ENCODE measurements at regions not wholly inside any gene's neighbourhood (a gene's known extent, or its start where the extent isn't known, plus 50 kb on each side); places are given as distances from the start of the nearest gene placed in this dataset.
"Not testable (repeated sequence)": the region's sequence is repeated elsewhere in the genome, so short reads cannot be mapped to it uniquely, and the experiment has no call there.

DNA sequence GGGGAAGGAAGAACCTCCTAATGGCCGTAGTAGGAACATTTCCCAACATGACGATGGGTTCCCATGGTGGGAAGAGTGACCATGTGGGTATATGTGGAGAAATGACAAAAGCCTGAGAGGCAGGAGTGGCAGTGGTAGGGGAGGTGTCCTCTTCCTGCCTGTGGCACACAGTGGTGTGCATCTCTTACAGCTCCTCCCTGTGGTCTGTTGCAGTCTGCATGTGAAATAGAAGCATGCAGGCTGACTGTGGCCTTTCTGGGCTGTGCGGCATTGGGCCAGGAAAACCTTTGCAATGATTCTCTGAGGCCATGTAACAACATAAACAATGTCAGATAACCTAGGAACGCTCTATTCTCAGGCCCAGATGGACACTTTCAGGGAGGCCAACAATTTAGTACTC lies 84.0 kb downstream of the LACC1 start:
- Histone ChIP-seq H3K4me1 (no peaks in the 10 kb centered on the region), H3K4me3 (no peak overlapping the region), H3K27me3 (no peaks in the 10 kb centered on the region), H3K36me3 (no peaks in the 10 kb centered on the region), H3K9me3 (no peaks in the 10 kb centered on the region), H3K27ac (no peak overlapping the region)
- 80% methylated on average over 4 of the region's 4 CpGs for WGBS
- no peak for TF ChIP-seq POLR2A (IDR thresholded peaks at IDR 0.05)
- TF ChIP-seq, protein P1, sequence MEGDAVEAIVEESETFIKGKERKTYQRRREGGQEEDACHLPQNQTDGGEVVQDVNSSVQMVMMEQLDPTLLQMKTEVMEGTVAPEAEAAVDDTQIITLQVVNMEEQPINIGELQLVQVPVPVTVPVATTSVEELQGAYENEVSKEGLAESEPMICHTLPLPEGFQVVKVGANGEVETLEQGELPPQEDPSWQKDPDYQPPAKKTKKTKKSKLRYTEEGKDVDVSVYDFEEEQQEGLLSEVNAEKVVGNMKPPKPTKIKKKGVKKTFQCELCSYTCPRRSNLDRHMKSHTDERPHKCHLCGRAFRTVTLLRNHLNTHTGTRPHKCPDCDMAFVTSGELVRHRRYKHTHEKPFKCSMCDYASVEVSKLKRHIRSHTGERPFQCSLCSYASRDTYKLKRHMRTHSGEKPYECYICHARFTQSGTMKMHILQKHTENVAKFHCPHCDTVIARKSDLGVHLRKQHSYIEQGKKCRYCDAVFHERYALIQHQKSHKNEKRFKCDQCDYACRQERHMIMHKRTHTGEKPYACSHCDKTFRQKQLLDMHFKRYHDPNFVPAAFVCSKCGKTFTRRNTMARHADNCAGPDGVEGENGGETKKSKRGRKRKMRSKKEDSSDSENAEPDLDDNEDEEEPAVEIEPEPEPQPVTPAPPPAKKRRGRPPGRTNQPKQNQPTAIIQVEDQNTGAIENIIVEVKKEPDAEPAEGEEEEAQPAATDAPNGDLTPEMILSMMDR (IDR thresholded peaks at IDR 0.05): no peak
- no peak for TF ChIP-seq EP300 (IDR thresholded peaks at IDR 0.05)
- TF ChIP-seq POLR2AphosphoS5 (IDR thresholded peaks at IDR 0.05): no peak
- no peak for DNase-seq (ENCODE audit: low spot score in 2 of 2)

DNA sequence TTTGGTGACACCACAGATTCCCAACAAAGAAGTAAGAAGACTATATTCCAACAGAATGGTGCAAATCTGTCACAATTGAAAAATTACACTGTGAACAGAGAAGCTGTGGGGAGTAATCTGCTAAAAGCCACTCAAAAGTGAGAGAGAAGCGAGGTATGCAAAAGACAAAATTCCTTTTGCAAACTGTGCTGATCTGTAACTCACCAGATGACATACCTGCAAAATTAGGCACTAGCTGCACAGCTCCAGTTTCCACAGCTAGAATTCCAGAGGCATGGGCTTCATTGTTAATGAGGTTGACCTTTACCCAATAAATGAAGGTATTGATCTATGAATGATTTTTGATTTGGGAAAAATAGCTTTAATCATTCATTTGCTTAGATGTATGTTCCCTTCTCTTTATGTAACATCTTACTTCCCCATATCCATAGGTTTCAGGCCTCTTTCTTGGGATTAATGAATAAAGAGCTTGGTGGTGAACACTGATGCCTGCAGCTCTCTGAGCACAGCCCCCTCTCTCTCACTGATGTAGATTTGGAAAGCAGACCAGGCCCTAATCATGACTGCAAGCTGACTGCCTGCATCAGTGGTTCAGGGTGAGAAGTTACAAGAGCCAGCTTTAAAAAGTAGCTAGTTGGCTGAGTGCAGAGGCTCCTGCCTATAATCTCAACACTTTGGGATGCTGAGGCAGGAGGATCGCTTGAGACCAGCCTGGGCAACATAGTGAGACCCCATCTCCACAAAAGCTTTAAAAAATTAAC lies 85.2 kb downstream of the LACC1 start:
- WGBS: 90% methylated on average over 2 of the region's 2 CpGs
- no peaks in the 10 kb centered on the region for H3K4me1 ChIP-seq
- H3K27ac ChIP-seq: no peak overlapping the region
- H3K36me3 ChIP-seq: no peaks in the 10 kb centered on the region
- H3K4me3 ChIP-seq: no peak overlapping the region
- H3K27me3 ChIP-seq: no peaks in the 10 kb centered on the region
- no peak for DNase-seq (ENCODE audit: low spot score in 2 of 2)
- no peak for TF ChIP-seq POLR2A (IDR thresholded peaks at IDR 0.05)
- TF ChIP-seq EP300 (IDR thresholded peaks at IDR 0.05): no peak
- no peak for TF ChIP-seq POLR2AphosphoS5 (IDR thresholded peaks at IDR 0.05)
- TF ChIP-seq, protein P1 (IDR thresholded peaks at IDR 0.05): no peak
- H3K9me3 ChIP-seq: no peaks in the 10 kb centered on the region

DNA sequence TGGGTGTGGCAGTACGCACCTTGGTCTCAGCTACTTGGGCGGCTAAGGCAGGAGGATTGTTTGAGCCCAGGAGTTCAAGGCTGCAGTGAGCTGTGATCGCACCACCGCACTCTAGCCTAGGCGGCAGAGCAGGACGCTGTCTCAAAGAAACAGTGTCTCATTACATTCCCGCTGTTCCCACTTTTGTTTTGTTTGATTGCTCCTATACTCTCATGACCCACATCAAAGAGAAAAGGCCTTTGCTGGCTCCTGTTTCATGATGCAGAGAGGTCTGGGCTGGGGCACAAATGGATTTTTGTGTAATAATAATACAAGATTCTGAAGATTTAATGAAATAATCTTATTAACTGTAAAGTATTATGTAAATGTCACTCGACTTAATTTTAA lies 85.7 kb downstream of the LACC1 start:
- no peak overlapping the region for H3K27ac ChIP-seq
- no peak for TF ChIP-seq POLR2A (IDR thresholded peaks at IDR 0.05)
- TF ChIP-seq, protein P1 (IDR thresholded peaks at IDR 0.05): no peak
- no peak for TF ChIP-seq EP300 (IDR thresholded peaks at IDR 0.05)
- TF ChIP-seq POLR2AphosphoS5 (IDR thresholded peaks at IDR 0.05): no peak
- no peaks in the 10 kb centered on the region for H3K36me3 ChIP-seq
- no peaks in the 10 kb centered on the region for H3K27me3 ChIP-seq
- H3K9me3 ChIP-seq: no peaks in the 10 kb centered on the region
- no peak overlapping the region for H3K4me3 ChIP-seq
- WGBS: 96% methylated on average over 8 of the region's 8 CpGs
- DNase-seq (ENCODE audit: low spot score in 2 of 2): no peak
- no peaks in the 10 kb centered on the region for H3K4me1 ChIP-seq

DNA sequence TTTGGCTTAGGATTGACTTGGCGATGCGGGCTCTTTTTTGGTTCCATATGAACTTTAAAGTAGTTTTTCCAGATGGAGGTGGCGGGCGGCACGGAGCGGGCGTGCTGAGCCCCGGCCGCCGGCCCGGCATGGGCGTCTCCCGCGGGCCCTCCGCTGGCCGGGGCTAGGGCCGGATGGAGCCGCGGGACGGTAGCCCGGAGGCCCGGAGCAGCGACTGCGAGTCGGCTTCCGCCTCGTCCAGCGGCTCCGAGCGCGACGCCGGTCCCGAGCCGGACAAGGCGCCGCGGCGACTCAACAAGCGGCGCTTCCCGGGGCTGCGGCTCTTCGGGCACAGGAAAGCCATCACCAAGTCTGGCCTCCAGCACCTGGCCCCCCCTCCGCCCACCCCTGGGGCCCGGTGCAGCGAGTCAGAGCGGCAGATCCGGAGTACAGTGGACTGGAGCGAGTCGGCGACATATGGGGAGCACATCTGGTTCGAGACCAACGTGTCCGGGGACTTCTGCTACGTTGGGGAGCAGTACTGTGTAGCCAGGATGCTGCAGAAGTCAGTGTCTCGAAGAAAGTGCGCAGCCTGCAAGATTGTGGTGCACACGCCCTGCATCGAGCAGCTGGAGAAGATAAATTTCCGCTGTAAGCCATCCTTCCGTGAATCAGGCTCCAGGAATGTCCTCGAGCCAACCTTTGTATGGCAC lies 88.7 kb downstream of the LACC1 start:
- not testable (repeated sequence) for H3K27ac ChIP-seq; DNase-seq (ENCODE audit: low spot score in 2 of 2); H3K36me3 ChIP-seq; H3K4me1 ChIP-seq; H3K4me3 ChIP-seq; H3K27me3 ChIP-seq; H3K9me3 ChIP-seq
- 90% methylated on average over 47 of the region's 63 CpGs for WGBS

DNA sequence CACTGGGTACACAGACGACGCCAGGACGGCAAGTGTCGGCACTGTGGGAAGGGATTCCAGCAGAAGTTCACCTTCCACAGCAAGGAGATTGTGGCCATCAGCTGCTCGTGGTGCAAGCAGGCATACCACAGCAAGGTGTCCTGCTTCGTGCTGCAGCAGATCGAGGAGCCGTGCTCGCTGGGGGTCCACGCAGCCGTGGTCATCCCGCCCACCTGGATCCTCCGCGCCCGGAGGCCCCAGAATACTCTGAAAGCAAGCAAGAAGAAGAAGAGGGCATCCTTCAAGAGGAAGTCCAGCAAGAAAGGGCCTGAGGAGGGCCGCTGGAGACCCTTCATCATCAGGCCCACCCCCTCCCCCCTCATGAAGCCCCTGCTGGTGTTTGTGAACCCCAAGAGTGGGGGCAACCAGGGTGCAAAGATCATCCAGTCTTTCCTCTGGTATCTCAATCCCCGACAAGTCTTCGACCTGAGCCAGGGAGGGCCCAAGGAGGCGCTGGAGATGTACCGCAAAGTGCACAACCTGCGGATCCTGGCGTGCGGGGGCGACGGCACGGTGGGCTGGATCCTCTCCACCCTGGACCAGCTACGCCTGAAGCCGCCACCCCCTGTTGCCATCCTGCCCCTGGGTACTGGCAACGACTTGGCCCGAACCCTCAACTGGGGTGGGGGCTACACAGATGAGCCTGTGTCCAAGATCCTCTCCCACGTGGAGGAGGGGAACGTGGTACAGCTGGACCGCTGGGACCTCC lies 89.4 kb downstream of the LACC1 start:
- H3K9me3 ChIP-seq; H3K4me1 ChIP-seq; DNase-seq (ENCODE audit: low spot score in 2 of 2); H3K27me3 ChIP-seq; H3K27ac ChIP-seq; H3K36me3 ChIP-seq; H3K4me3 ChIP-seq: not testable (repeated sequence)
- WGBS: 90% methylated on average over 31 of the region's 33 CpGs

DNA sequence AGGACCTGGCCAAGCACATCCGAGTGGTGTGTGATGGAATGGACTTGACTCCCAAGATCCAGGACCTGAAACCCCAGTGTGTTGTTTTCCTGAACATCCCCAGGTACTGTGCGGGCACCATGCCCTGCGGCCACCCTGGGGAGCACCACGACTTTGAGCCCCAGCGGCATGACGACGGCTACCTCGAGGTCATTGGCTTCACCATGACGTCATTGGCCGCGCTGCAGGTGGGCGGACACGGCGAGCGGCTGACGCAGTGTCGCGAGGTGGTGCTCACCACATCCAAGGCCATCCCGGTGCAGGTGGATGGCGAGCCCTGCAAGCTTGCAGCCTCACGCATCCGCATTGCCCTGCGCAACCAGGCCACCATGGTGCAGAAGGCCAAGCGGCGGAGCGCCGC lies 90.2 kb downstream of the LACC1 start:
- H3K36me3 ChIP-seq; H3K27me3 ChIP-seq; H3K4me3 ChIP-seq; H3K27ac ChIP-seq; H3K9me3 ChIP-seq; DNase-seq (ENCODE audit: low spot score in 2 of 2); H3K4me1 ChIP-seq: not testable (repeated sequence)
- 86% methylated on average over 1 of the region's 27 CpGs for whole genome bisulfite sequencing

DNA sequence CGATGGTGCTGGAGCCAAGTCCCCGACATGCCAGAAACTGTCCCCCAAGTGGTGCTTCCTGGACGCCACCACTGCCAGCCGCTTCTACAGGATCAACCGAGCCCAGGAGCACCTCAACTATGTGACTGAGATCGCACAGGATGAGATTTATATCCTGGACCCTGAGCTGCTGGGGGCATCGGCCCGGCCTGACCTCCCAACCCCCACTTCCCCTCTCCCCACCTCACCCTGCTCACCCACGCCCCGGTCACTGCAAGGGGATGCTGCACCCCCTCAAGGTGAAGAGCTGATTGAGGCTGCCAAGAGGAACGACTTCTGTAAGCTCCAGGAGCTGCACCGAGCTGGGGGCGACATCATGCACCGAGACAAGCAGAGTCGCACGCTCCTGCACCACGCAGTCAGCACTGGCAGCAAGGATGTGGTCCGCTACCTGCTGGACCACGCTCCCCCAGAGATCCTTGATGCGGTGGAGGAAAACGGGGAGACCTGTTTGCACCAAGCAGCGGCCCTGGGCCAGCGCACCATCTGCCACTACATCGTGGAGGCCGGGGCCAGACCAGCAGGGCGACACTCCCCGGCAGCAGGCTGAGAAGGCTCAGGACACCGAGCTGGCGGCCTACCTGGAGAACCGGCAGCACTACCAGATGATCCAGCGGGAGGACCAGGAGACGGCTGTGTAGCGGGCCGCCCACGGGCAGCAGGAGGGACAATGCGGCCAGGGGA lies 91.0 kb downstream of the LACC1 start:
- H3K9me3 ChIP-seq; H3K4me1 ChIP-seq; H3K36me3 ChIP-seq; DNase-seq (ENCODE audit: low spot score in 2 of 2); H3K27ac ChIP-seq; H3K27me3 ChIP-seq; H3K4me3 ChIP-seq: not testable (repeated sequence)
- WGBS: 98% methylated on average over 15 of the region's 36 CpGs

DNA sequence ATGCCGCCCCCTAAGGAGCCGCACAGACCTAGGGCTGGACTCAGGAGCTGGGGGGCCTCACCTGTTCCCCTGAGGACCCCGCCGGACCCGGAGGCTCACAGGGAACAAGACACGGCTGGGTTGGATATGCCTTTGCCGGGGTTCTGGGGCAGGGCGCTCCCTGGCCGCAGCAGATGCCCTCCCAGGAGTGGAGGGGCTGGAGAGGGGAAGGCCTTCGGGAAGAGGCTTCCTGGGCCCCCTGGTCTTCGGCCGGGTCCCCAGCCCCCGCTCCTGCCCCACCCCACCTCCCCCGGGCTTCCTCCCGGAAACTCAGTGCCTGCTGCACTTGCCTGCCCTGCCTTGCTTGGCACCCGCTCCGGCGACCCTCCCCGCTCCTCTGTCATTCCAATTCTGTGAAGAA lies 91.6 kb downstream of the LACC1 start:
- H3K27ac ChIP-seq; H3K4me1 ChIP-seq; H3K27me3 ChIP-seq; H3K9me3 ChIP-seq; DNase-seq (ENCODE audit: low spot score in 2 of 2); H3K36me3 ChIP-seq; H3K4me3 ChIP-seq: not testable (repeated sequence)
- WGBS: no CpG with 5 or more reads among the region's 19 CpGs

All from suprapubic skin (tissue), 4 donors.